ENCODE measurements at regions not wholly inside any gene's neighbourhood (a gene's known extent, or its start where the extent isn't known, plus 50 kb on each side); places are given as distances from the start of the nearest gene placed in this dataset.

DNA sequence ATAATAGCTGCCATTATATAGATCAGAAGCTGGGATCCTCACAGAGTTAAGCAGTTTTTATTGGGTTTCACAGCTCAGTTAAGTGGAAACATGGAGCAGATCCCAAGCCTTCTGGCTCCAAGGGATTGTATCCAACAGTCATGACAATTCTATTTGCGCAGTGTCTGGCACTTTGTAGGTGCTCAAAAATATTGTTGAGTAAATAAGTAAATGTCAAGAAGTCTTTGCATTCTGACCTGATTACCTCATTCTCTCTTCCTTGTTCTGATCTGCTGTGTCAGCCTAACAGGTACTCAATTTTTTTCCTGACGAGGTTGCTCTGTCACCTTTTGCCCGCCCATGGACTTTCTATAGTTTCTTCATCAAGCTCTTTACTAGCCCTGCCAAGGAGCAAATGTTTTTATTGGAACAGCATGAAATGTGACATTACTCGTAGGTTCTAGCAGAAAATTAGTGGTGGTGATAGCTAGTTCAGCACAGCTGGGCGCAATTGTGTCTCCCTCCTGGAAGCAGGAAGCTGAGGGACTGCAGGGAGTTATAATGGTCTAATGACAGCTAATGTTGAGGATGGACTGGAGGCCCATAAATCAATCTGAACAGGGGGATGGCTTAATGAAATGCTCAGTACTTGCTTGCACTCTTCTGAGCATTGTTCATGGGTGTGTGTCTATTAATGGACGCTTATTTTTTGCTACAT, 680.2 kb downstream of the CCSER2 start:
- no peak for DNase-seq (ENCODE audit: low read depth in 2 of 2)

DNA sequence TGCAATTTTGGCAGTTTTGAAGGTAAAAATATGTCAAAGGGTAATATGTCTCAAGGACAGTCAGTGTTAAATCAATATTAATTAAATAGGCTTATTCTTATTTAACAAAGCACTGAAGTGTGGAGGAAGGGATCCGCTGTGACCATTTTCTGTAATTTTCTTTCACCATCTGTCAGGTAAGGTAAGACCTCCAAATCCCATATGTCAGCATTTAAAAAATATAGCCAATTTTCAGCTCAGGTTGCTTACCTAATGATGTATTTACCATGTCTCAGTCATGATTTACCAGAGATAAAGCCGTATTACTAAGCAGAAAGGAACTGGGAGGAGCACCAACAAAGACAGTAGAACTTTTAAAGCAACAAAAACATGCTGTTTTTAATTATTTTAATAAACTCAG, 683.9 kb downstream of the CCSER2 start:
- no peak for DNase-seq (ENCODE audit: low read depth in 2 of 2)

DNA sequence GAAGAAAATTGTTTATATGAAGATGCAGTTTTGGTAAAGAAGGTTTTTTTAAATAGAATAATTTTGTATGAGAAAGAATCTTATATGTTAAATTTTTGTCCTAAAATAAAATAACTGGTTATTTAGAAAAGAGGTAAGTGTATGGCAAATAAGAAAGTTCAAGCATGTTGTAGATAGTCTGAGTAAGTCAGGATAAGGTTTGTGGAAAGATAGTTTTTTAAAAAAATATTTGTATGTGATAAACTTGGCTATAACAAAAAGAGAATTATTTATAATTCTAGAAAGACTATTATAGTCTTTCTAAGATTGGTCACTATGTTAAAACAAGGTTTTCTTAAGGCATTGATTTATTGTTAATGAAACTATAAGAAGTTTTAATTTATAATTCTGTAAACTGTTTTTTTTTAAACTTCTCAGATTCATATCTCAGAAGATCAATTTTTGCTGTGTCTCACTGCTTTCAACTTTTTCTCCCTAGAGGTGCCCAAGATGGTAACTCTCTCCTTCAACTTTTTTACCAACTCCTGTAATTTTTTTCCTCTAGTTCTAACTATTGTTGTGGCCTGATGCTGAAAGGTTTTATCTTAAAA, 698.6 kb downstream of the CCSER2 start:
- no peak for DNase-seq (ENCODE audit: low read depth in 2 of 2)

- no peak for DNase-seq (ENCODE audit: low read depth in 2 of 2)
Measured at GRCh38 chr10:85032981-85033380, 704.6 kb downstream of the CCSER2 start.

GRCh38 chr10:85036661-85037060, 708.3 kb downstream of the CCSER2 start:
- no peak for DNase-seq (ENCODE audit: low read depth in 2 of 2)

- DNase-seq (ENCODE audit: low read depth in 2 of 2) = no peak
Measured at GRCh38 chr10:85039311-85039710, 710.9 kb downstream of the CCSER2 start.

GRCh38 chr10:85043207-85043606, 714.8 kb downstream of the CCSER2 start:
- no peak for DNase-seq (ENCODE audit: low read depth in 2 of 2)

- no peak for DNase-seq (ENCODE audit: low read depth in 2 of 2)
Measured at GRCh38 chr10:85045046-85045445, 716.7 kb downstream of the CCSER2 start.

DNA sequence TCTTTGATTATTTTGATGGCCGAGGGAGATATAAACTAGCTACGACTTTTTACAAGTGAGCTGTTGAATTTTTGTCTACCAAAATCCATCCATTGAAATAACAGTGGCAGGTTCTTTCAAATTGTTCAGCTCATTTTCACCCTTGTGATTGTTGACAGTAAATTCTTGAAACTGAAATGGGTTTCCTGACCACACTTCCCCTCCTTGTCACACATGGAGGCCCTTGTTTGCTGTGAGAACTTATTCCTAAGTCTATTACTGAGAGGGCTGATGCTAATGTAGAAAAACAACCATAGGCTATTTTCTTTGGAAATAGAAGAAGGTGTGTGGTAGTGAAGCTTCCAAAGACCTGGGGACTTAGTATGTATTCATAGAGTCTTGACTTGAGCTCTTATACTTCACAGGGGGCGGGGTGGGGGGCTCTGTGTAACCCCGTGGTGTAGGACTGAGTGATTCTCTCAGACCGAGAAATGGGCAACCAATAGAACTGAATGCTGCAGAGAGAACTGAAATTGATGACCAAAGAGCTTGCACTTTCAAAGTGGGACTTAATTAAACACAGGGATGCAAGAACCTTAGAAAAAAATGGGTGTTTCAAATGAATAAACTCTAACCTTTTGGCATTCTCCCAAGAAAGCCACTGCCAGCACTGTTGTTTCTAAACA, 718.9 kb downstream of the CCSER2 start:
- no peak for DNase-seq (ENCODE audit: low read depth in 2 of 2)

DNA sequence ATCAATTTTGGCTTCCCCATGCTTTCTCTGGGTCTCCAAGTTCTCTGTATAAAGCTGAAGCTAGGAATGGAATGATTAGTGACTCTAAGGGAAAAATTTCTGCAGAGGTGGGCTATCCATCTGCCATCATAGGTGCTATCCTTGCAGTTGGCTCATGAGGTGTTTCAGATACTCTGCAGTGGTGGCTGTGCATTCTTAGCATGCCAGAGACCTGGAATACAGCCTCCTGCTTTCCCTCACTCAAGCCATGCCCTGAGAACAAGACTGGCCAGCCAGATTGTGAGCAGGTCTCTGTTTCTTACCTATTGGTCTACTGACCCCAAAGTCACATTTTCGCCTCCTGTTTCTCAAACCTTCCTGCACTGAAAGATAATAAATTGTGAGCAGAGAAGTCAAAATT, 719.6 kb downstream of the CCSER2 start:
- no peak for DNase-seq (ENCODE audit: low read depth in 2 of 2)

DNA sequence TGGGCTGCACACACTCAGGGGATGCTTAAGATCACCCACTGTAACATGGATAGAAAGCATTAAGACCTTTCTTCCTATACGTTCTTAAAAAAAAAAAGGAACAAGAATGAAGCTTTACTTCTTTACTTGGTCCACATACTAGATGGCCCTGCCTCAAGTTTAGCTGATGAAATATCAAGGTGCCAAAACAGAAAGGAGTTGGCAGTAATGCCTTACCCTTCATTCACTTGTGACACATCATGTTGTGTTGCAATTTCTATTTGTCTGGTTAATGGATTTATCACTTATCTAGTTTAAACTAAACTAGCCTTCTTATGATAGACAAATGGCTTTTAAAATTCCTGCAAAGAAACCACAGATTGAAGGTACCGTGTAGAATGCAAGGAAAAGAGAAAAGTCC, 720.3 kb downstream of the CCSER2 start:
- no peak for DNase-seq (ENCODE audit: low read depth in 2 of 2)

GRCh38 chr10:85060944-85061343, 732.6 kb downstream of the CCSER2 start:
- DNase-seq (ENCODE audit: low read depth in 2 of 2) = no peak

DNA sequence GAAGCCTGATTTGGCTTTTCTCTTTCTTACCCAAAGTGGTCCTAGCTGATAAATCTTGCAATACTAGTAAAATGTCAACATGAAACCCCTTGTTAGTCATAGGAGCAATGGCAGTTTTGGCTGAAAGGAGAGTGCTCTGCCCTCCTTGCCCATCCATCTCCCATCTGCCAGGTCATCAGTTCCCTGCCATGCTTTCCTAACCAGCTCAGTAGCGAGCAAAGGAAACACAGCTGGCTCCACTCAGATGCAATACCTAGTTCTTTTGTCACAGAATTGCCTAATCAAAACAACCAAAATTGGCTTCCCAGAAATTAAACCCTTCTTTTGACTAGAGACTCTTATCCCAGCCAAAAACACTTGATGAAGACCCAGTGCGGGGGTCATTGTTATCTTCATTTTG, 733.0 kb downstream of the CCSER2 start:
- no peak for DNase-seq (ENCODE audit: low read depth in 2 of 2)

DNA sequence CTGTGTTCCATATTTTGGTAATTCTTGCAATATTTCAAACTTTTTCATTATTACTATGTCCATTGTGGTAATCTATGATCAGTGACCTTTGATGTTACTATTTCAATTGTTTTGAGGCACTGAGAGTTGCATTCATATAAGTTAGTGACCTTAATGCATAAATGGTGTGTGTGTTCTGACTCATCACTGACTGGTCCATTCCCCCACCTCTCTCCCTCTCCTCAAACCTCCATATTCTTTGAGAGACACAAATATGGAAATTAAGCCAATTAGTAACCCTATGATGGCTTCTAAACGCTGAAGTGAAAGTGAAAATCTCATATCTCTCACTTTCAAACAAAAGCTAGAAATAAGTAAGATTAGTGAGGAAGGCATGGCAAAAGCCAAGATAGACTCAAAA, 739.6 kb downstream of the CCSER2 start:
- no peak for DNase-seq (ENCODE audit: low read depth in 2 of 2)

DNA sequence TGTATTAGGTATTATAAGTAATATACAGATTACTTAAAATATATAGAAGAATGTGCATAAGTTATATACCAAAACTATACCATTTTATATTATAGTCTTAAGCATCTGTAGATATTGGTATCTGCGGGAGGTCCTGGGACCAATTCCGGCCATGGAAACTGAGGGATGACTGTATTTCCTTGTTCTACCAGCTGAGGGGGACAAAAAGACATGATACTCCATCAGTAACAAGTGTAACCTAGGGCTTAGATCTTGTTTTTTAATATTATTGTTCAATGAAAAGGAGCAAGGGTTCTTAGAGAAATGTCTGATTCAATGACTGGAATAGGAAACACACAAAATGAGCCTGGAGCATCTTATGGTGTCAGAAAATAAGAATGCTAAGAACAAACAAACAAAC, 752.5 kb downstream of the CCSER2 start:
- DNase-seq (ENCODE audit: low read depth in 2 of 2) = no peak

DNA sequence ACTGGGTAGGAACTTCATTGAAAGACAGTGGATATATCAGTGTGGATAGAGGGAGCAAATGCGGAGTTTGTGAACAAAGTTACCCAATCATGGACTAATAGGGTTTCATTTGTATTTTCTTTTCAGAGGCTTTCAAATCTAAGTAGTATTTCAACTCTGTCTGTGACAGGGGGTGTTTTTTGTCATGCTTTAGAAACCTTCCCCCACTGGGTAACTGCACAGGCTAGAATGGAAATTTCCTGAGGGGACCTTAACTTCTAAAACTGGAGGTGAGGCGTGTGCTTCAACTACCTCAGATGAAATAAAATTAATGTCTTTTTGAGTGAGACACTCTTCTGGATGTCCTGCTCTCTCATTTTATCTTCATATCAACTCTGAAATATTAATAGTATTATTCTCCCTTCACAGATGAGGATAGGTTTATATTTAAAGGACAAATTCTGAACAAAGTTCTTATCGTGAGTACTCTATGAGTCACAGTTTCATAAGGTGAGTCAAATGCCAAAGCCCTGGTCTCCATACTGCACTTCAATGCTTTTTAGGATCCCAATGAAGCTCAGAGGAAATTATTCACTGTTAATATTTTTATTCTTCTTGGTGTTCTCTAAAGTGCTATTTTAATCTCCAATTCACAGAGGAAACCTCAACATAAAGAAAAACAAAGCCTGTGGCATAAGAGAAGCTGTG, 770.6 kb downstream of the CCSER2 start:
- DNase-seq (ENCODE audit: low read depth in 2 of 2) = no peak

GRCh38 chr10:85100495-85100894, 772.1 kb downstream of the CCSER2 start:
- no peak for DNase-seq (ENCODE audit: low read depth in 2 of 2)

- DNase-seq (ENCODE audit: low read depth in 2 of 2) = no peak
Measured at GRCh38 chr10:85105614-85106255, 777.3 kb downstream of the CCSER2 start.

DNA sequence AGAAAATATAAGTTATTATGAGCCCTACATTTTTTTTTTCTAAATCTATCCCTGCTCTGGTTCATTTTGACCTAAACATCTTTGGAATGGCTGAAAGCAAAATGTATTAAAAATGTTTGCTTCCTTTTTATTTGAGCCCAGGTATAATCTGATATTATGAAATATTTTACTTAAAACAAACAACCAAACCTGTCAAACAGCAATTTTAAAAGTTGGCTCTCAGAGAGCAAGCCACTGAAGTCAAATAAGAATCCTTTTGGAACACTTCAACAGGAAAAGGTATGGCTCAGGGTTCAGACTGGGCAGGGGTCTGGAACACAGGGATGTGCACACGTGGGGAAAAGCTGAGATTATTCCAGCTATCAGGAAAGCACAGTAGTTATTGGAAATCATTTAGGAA, 782.9 kb downstream of the CCSER2 start:
- no peak for DNase-seq (ENCODE audit: low read depth in 2 of 2)

DNA sequence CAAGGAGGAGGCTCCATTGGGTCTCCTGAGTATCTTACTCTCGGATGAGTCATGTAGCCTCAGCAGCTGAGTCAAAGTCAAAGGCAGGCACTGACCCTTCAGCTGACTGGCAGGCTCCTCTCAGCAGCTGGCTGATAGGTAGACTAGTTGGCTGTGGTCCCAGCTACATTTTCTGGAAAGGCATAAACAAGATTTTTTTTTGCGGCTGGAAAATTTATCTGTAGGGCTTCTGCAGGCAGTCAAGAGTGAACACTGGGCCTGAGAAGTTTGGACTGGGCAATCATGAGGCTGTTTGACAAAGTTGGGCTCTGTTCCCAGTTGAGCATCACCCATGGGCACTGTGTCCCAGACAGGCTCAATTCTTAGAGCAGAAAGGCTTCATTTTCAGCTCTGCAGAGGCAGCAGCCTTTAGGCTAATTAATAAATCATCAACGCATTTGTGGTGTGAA, 796.2 kb downstream of the CCSER2 start:
- no peak for DNase-seq (ENCODE audit: low read depth in 2 of 2)

DNA sequence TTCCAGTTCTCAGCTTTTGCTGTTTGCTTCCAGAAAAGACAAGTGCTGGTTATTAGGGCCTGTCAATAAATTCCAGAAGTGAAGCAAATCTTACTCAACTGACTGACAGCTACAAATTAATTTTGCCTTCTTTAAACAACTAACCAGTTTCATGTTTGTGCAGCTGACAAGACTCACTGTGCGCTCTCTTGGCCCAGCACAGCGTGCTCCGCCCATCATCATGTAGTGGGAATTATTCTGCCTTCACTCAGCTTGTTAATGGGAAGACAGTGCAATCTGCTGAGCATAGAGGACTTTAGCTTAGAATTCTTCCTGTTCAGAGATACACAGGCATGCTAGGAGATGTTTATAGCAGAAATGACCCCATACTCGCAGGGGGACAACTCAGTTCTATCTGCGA, 808.9 kb downstream of the CCSER2 start:
- no peak for DNase-seq (ENCODE audit: low read depth in 2 of 2)

- no peak for DNase-seq (ENCODE audit: low read depth in 2 of 2)
Measured at GRCh38 chr10:85138046-85138445, 809.7 kb downstream of the CCSER2 start.
